SK-N-MC (cell line): ENCODE measurements at regions not wholly inside any gene's neighbourhood (a gene's known extent, or its start where the extent isn't known, plus 50 kb on each side); places are given as distances from the start of the nearest gene placed in this dataset.

ENCODE experiments used
- DNase-seq: peaks from one replicate; pipeline ENCODE4 v3.0.0-alpha.2; 2011; ENCODE audit warnings: low read depth, low spot score
- H3K27ac ChIP-seq: fragments of 200-600 bp; sonication (generic); 2 replicates; pipeline ENCODE4 v1.5.1; 2016; ENCODE audit warnings: mixed run types
- H3K36me3 ChIP-seq: fragments of 200-600 bp; sonication (generic); 2 replicates; pipeline ENCODE4 v1.6.1; 2017; ENCODE audit warnings: antibody characterized with exemption, low read length, mixed read lengths; ENCODE audit not compliant: insufficient read depth
- H3K4me3 ChIP-seq: fragments of 200-600 bp; sonication (generic); 2 replicates; pipeline ENCODE4 v1.5.1; 2016
- H3K9ac ChIP-seq: fragments of 200-600 bp; sonication (generic); 2 replicates; pipeline ENCODE4 v1.8.0; 2017; ENCODE audit warnings: mixed run types, mixed read lengths; ENCODE audit not compliant: insufficient read length
- H3K9me3 ChIP-seq: fragments of 200-600 bp; sonication (generic); 2 replicates; pipeline ENCODE4 v1.6.1; 2017; ENCODE audit warnings: low read depth, mild to moderate bottlenecking, antibody characterized with exemption, low read length, moderate library complexity, mixed read lengths
- EZH2 ChIP-seq: fragments of 200-600 bp; sonication (generic); IDR thresholded peaks from one replicate; pipeline ENCODE4 v1.6.1; 2017; ENCODE audit warnings: antibody characterized with exemption
- FOXP2 ChIP-seq: optimal IDR thresholded peaks from 2 replicates; pipeline ENCODE3; 2011; ENCODE audit warnings: mild to moderate bottlenecking, moderate library complexity; ENCODE audit not compliant: insufficient read depth; ENCODE audit errors: extremely low read length, control extremely low read depth
- POLR2AphosphoS5 ChIP-seq: IDR thresholded peaks from 2 replicates; pipeline ENCODE4 v1.6.1; 2012; ENCODE audit warnings: mild to moderate bottlenecking, low read depth, low read length, borderline replicate concordance

DNA sequence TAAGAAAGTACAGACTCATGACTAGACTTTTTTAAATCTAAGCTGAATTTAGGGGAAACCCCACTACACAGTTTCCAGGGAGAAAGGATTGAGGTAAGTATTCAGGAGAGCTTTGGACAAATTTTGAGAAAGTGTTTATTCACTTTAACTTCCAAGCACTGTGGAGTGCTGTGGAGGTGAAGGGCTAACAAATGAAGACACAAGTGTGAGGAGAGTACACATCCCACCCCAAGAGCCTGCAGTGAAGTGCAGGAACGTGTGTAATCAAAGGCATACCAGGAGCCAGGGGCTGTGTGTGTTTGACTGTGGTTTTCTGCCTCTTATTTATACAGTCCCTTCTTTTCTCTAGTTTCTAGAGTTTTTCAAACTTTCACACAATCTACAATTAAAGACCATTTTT is 118.3 kb downstream of the CMPK2 start:
- Histone ChIP-seq H3K27ac (no peak overlapping the region), H3K9me3 (no peaks in the 10 kb centered on the region), H3K9ac (no peak overlapping the region), H3K36me3 (no peaks in the 10 kb centered on the region), H3K4me3 (no peak overlapping the region)
- no peak for DNase-seq
- no peak for TF ChIP-seq EZH2
- no peak for TF ChIP-seq FOXP2
- no peak for TF ChIP-seq POLR2AphosphoS5

GRCh38 chr2:6748406-6749067 is 117.2 kb downstream of the CMPK2 start:
- no peak overlapping the region for H3K27ac ChIP-seq
- no peak overlapping the region for H3K9ac ChIP-seq
- no peaks in the 10 kb centered on the region for H3K9me3 ChIP-seq
- H3K36me3 ChIP-seq: no peaks in the 10 kb centered on the region
- no peak overlapping the region for H3K4me3 ChIP-seq
- TF ChIP-seq EZH2: no peak
- TF ChIP-seq POLR2AphosphoS5: no peak
- no peak for TF ChIP-seq FOXP2
- DNase-seq: no peak

- no peak overlapping the region for H3K27ac ChIP-seq
- H3K9me3 ChIP-seq: no peaks in the 10 kb centered on the region
- no peaks in the 10 kb centered on the region for H3K36me3 ChIP-seq
- no peak for DNase-seq
- no peak overlapping the region for H3K4me3 ChIP-seq
- no peak overlapping the region for H3K9ac ChIP-seq
- TF ChIP-seq POLR2AphosphoS5 (no peak), FOXP2 (no peak), EZH2 (no peak)
These were observed 115.7 kb downstream of the CMPK2 start for GRCh38 chr2:6749962-6750361.

- Histone ChIP-seq H3K9me3 (no peaks in the 10 kb centered on the region), H3K9ac (no peak overlapping the region), H3K36me3 (no peaks in the 10 kb centered on the region), H3K4me3 (no peak overlapping the region; the same call in 1 of the 2 replicates), H3K27ac (no peak overlapping the region)
- TF ChIP-seq EZH2 (no peak), POLR2AphosphoS5 (no peak), FOXP2 (no peak)
- no peak for DNase-seq
These were observed 115.1 kb downstream of the CMPK2 start for GRCh38 chr2:6750411-6751158.

DNA sequence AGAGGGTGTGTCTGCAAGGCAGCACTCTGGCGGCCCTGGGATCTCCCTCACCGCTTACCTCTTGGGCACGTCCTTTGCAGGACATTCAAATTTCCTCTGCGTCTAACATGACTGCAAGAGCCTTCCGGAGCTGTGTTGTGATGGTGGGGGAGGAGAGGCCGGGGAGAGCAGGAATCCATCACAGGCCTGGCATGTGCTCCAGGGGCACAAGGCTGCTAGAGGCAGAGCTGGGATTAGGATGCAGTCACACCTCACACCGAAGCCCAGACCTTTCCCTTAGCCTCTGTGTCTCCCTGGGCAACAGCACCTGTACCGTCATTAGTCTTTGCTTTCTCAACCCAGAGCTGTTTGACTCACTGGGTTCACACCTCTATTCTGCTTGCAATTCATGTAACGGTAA is 111.3 kb downstream of the CMPK2 start:
- TF ChIP-seq FOXP2: no peak
- no peak for TF ChIP-seq EZH2
- no peak for TF ChIP-seq POLR2AphosphoS5
- H3K36me3 ChIP-seq: no peaks in the 10 kb centered on the region
- no peak overlapping the region for H3K27ac ChIP-seq
- no peak for DNase-seq
- H3K4me3 ChIP-seq: no peak overlapping the region
- no peak overlapping the region for H3K9ac ChIP-seq
- no peaks in the 10 kb centered on the region for H3K9me3 ChIP-seq

DNA sequence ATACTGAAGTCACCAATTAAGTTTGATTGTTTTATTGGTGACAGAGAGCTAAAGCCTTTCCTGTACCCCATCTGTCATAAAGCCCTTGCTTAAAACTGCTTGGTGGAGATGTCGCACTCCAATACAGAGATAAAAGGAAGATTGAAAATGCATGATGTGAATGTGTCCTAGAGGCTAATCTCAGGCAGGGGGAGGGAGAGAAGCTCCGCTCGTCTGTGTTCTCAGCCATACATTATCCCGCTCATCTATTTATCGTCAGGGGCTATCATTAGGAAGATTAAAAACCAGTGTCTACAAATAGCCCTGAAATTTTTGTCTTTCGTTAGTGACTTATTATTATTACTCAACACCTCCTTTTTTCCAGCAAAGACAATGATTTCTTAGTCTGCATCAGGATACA is 110.3 kb downstream of the CMPK2 start:
- no peak for DNase-seq
- Histone ChIP-seq H3K4me3 (no peak overlapping the region), H3K9me3 (no peaks in the 10 kb centered on the region), H3K36me3 (no peaks in the 10 kb centered on the region), H3K27ac (no peak overlapping the region), H3K9ac (no peak overlapping the region)
- TF ChIP-seq POLR2AphosphoS5: no peak
- TF ChIP-seq EZH2: no peak
- TF ChIP-seq FOXP2: no peak

GRCh38 chr2:6757215-6757614 is 108.5 kb downstream of the CMPK2 start:
- Histone ChIP-seq H3K9ac (no peak overlapping the region), H3K36me3 (no peaks in the 10 kb centered on the region), H3K27ac (no peak overlapping the region), H3K4me3 (no peak overlapping the region), H3K9me3 (no peaks in the 10 kb centered on the region)
- TF ChIP-seq POLR2AphosphoS5 (no peak), FOXP2 (no peak), EZH2 (no peak)
- no peak for DNase-seq

GRCh38 chr2:6759689-6760088 is 106.0 kb downstream of the CMPK2 start:
- Histone ChIP-seq H3K9ac (no peak overlapping the region), H3K9me3 (no peaks in the 10 kb centered on the region), H3K4me3 (no peak overlapping the region), H3K27ac (no peak overlapping the region), H3K36me3 (no peaks in the 10 kb centered on the region)
- DNase-seq: no peak
- TF ChIP-seq EZH2: no peak
- no peak for TF ChIP-seq POLR2AphosphoS5
- TF ChIP-seq FOXP2: no peak

GRCh38 chr2:6760132-6760531 is 105.6 kb downstream of the CMPK2 start:
- Histone ChIP-seq H3K4me3 (no peak overlapping the region), H3K9me3 (no peaks in the 10 kb centered on the region), H3K9ac (no peak overlapping the region), H3K36me3 (no peaks in the 10 kb centered on the region), H3K27ac (no peak overlapping the region)
- no peak for DNase-seq
- TF ChIP-seq FOXP2 (no peak), POLR2AphosphoS5 (no peak), EZH2 (no peak)
